ENCODE measurements at regions not wholly inside any gene's neighbourhood (a gene's known extent, or its start where the extent isn't known, plus 50 kb on each side); places are given as distances from the start of the nearest gene placed in this dataset.

GRCh38 chr10:20948686-20949327 lies 51.7 kb upstream of the NEBL start:
- no peak for DNase-seq (ENCODE audit: low read depth, low spot score)
